IMR-90 (cell line): ENCODE measurements at regions not wholly inside any gene's neighbourhood (a gene's known extent, or its start where the extent isn't known, plus 50 kb on each side); places are given as distances from the start of the nearest gene placed in this dataset.

Experiments used
- ATAC-seq: fragments of 200-7000 bp; cut with Tn5 transposase; 2 replicates; pipeline ENCODE4 v1.9.1; 2020; ENCODE audit warnings: low read depth, mild to moderate bottlenecking, moderate library complexity
- BruUV-seq: library from RNA; stranded (reverse); fragments of 400-500 nt; replicated peaks from 2 replicates; lab custom pipeline; 2021; lab: Mats Ljungman, UMichigan
- CTCF ChIA-PET: fragments of 300-600 bp; formaldehyde crosslinking; extraction: SDS; loops from one replicate; lab custom pipeline; 2021; ENCODE audit warnings: antibody characterized with exemption; lab: Yijun Ruan, JAX
- POLR2A ChIA-PET: fragments of 300-600 bp; sonication (Branson Sonifier 250); formaldehyde crosslinking; loops from one replicate; lab custom pipeline; 2022; ENCODE audit warnings: antibody characterized with exemption; ENCODE audit not compliant: unreplicated experiment; lab: Charles Lee
- DNase-seq: peaks from one replicate; pipeline ENCODE4 v3.0.0; 2013
- H2AFZ ChIP-seq: replicated peaks from 2 replicates; pipeline ENCODE3; 2013; ENCODE audit warnings: low read length, mild to moderate bottlenecking; ENCODE audit not compliant: poor library complexity
- H2AK5ac ChIP-seq: 2 replicates; pipeline ENCODE4 v1.6.1; 2013; ENCODE audit warnings: low read depth, low read length, inconsistent platforms
- H2AK9ac ChIP-seq: replicated peaks from 2 replicates; pipeline ENCODE3; 2013; ENCODE audit warnings: mild to moderate bottlenecking, low read depth, low read length, moderate library complexity; ENCODE audit not compliant: poor library complexity
- H2BK120ac ChIP-seq: 2 replicates; pipeline ENCODE4 v1.6.1; 2013; ENCODE audit warnings: low read depth, low read length, inconsistent platforms
- H2BK15ac ChIP-seq: 3 replicates; pipeline ENCODE4 v1.6.1; 2013; ENCODE audit warnings: low read depth, low read length, inconsistent platforms
- H2BK20ac ChIP-seq: 2 replicates; pipeline ENCODE4 v1.6.1; 2013; ENCODE audit warnings: low read depth, mild to moderate bottlenecking, inconsistent platforms, low read length, moderate library complexity
- H2BK5ac ChIP-seq: 2 replicates; pipeline ENCODE4 v1.6.1; 2013; ENCODE audit warnings: mild to moderate bottlenecking, low read depth, low read length, inconsistent platforms; ENCODE audit not compliant: poor library complexity, severe bottlenecking
- H3K14ac ChIP-seq: replicated peaks from 2 replicates; pipeline ENCODE4 v1.6.1; 2013; ENCODE audit warnings: low read depth, low read length, inconsistent platforms
- H3K18ac ChIP-seq: 2 replicates; pipeline ENCODE4 v1.6.1; 2013; ENCODE audit warnings: low read depth, low read length, control low read depth
- H3K23ac ChIP-seq: 2 replicates; pipeline ENCODE4 v1.6.1; 2013; ENCODE audit warnings: low read depth, low read length, inconsistent platforms
- H3K27ac ChIP-seq: 2 replicates; pipeline ENCODE4 v1.5.1; 2013; ENCODE audit warnings: mild to moderate bottlenecking, control low read depth, low read length; ENCODE audit not compliant: insufficient read depth
- H3K27me3 ChIP-seq: 2 replicates; pipeline ENCODE4 v1.6.1; 2013; ENCODE audit warnings: low read length; ENCODE audit not compliant: control insufficient read depth, insufficient read depth
- H3K36me3 ChIP-seq: 2 replicates; pipeline ENCODE4 v1.6.1; 2013; ENCODE audit warnings: low read length, mixed read lengths; ENCODE audit not compliant: control insufficient read depth, insufficient read depth
- H3K4ac ChIP-seq: 2 replicates; pipeline ENCODE4 v1.6.1; 2013; ENCODE audit warnings: low read depth, low read length, inconsistent platforms
- H3K4me1 ChIP-seq: 2 replicates; pipeline ENCODE4 v1.6.1; 2013; ENCODE audit warnings: low read length, mixed read lengths; ENCODE audit not compliant: control insufficient read depth, insufficient read depth
- H3K4me2 ChIP-seq: 2 replicates; pipeline ENCODE4 v1.6.1; 2013; ENCODE audit warnings: low read depth, mild to moderate bottlenecking, control low read depth, low read length, moderate library complexity
- H3K4me3 ChIP-seq: 2 replicates; pipeline ENCODE4 v1.5.1; 2013; ENCODE audit warnings: low read depth, mild to moderate bottlenecking, control low read depth, low read length, moderate library complexity; ENCODE audit not compliant: insufficient read depth
- H3K56ac ChIP-seq: 2 replicates; pipeline ENCODE4 v1.6.1; 2013; ENCODE audit warnings: low read length, inconsistent platforms; ENCODE audit not compliant: insufficient read depth; ENCODE audit errors: extremely low read depth
- H3K79me1 ChIP-seq, 2 experiments: 2 replicates each; pipeline ENCODE4 v1.6.1; 2013; ENCODE audit warnings: low read length in 2 of 2, inconsistent platforms in 1 of 2, low read depth in 1 of 2
- H3K9ac ChIP-seq: 2 replicates; pipeline ENCODE4 v1.6.1; 2013; ENCODE audit warnings: low read depth, low read length, control low read depth
- H3K9me1 ChIP-seq: 2 replicates; pipeline ENCODE4 v1.6.1; 2013; ENCODE audit warnings: low read length, inconsistent platforms; ENCODE audit not compliant: insufficient read depth
- H3K9me3 ChIP-seq: 2 replicates; pipeline ENCODE4 v1.6.1; 2013; ENCODE audit warnings: low read length; ENCODE audit not compliant: control insufficient read depth, insufficient read depth
- H4K20me1 ChIP-seq: 2 replicates; pipeline ENCODE4 v1.6.1; 2013; ENCODE audit warnings: low read length, inconsistent platforms; ENCODE audit not compliant: insufficient read depth
- H4K5ac ChIP-seq: 2 replicates; pipeline ENCODE4 v1.6.1; 2013; ENCODE audit warnings: mild to moderate bottlenecking, low read depth, low read length, control low read depth
- H4K8ac ChIP-seq, 2 experiments: 2 replicates each; pipeline ENCODE4 v1.6.1; 2013; ENCODE audit warnings: low read depth in 2 of 2, low read length in 2 of 2, control low read depth in 1 of 2, inconsistent platforms in 1 of 2
- H4K91ac ChIP-seq: 2 replicates; pipeline ENCODE4 v1.6.1; 2013; ENCODE audit warnings: low read depth, low read length, inconsistent platforms; ENCODE audit not compliant: insufficient read depth
- BHLHE40 ChIP-seq: fragments of 150-350 bp; IDR thresholded peaks from 2 replicates; pipeline ENCODE4 v1.6.1; 2016; ENCODE audit warnings: mild to moderate bottlenecking, low read depth, low read length
- CEBPB ChIP-seq: IDR thresholded peaks from 2 replicates; pipeline ENCODE4 v1.6.1; 2012; ENCODE audit warnings: low read depth, low read length, improper control_type of control experiment
- CHD1 ChIP-seq: IDR thresholded peaks from 2 replicates; pipeline ENCODE4 v1.6.1; 2012; ENCODE audit warnings: low read depth, low read length, improper control_type of control experiment
- CTCF ChIP-seq: conservative IDR thresholded peaks from 2 replicates; pipeline ENCODE4 v1.5.1; 2012; ENCODE audit warnings: mild to moderate bottlenecking, low read depth, low read length, improper control_type of control experiment
- ELK1 ChIP-seq: fragments of 150-350 bp; IDR thresholded peaks from 2 replicates; pipeline ENCODE4 v1.6.1; 2016; ENCODE audit warnings: low read depth, mild to moderate bottlenecking, low read length, moderate library complexity, borderline replicate concordance
- FOS ChIP-seq: fragments of 150-350 bp; IDR thresholded peaks from 2 replicates; pipeline ENCODE4 v1.6.1; 2016; ENCODE audit warnings: low read depth, low read length
- MAFK ChIP-seq: IDR thresholded peaks from 2 replicates; pipeline ENCODE4 v1.6.1; 2012; ENCODE audit warnings: low read depth, low read length, improper control_type of control experiment
- MAZ ChIP-seq: IDR thresholded peaks from 2 replicates; pipeline ENCODE4 v1.6.1; 2012; ENCODE audit warnings: low read depth, mild to moderate bottlenecking, low read length, improper control_type of control experiment, moderate library complexity, borderline replicate concordance
- MXI1 ChIP-seq: IDR thresholded peaks from 2 replicates; pipeline ENCODE4 v1.6.1; 2012; ENCODE audit warnings: low read depth, mild to moderate bottlenecking, low read length, moderate library complexity, borderline replicate concordance
- NFE2L2 ChIP-seq: fragments of 150-350 bp; IDR thresholded peaks from 2 replicates; pipeline ENCODE4 v1.6.1; 2016; ENCODE audit warnings: low read depth, mild to moderate bottlenecking, low read length
- POLR2A ChIP-seq: IDR thresholded peaks from 2 replicates; pipeline ENCODE4 v1.6.1; 2012; ENCODE audit warnings: mild to moderate bottlenecking, low read depth, low read length
- RAD21 ChIP-seq: IDR thresholded peaks from 2 replicates; pipeline ENCODE4 v1.6.1; 2012; ENCODE audit warnings: low read length, improper control_type of control experiment
- RCOR1 ChIP-seq: IDR thresholded peaks from 2 replicates; pipeline ENCODE4 v1.6.1; 2012; ENCODE audit warnings: mild to moderate bottlenecking, low read length, improper control_type of control experiment; ENCODE audit not compliant: insufficient replicate concordance
- RFX5 ChIP-seq: IDR thresholded peaks from 2 replicates; pipeline ENCODE4 v1.8.0; 2012; ENCODE audit warnings: low read depth, mild to moderate bottlenecking, low read length, moderate library complexity
- SMC3 ChIP-seq: fragments of 150-350 bp; IDR thresholded peaks from 2 replicates; pipeline ENCODE4 v1.6.1; 2016; ENCODE audit warnings: low read depth, mild to moderate bottlenecking, antibody characterized with exemption, low read length, moderate library complexity
- USF2 ChIP-seq: fragments of 150-350 bp; IDR thresholded peaks from 2 replicates; pipeline ENCODE4 v1.6.1; 2017; ENCODE audit warnings: mild to moderate bottlenecking, antibody characterized with exemption, low read length, low read depth
- WGBS, 2 experiments: methylation state at CpG; one replicate each; pipeline versions ENCODE4 v1.1.5 to v1.1.7; 2013; ENCODE audit warnings: missing lambda C conversion rate in 2 of 2; ENCODE audit not compliant: insufficient read length in 1 of 2; ENCODE audit errors: extremely low coverage in 2 of 2; 5-methylcytosine and 5-hydroxymethylcytosine counted together
- dilution Hi-C: fragments of 300-500 bp; cut with HindIII; formaldehyde crosslinking; loops from one replicate; pipeline ENCODE4 v1.14.3; 2018; ENCODE audit warnings: low sequenced_read_pairs; ENCODE audit not compliant: unreplicated experiment
- in situ Hi-C: fragments of 300-500 bp; cut with MboI; formaldehyde crosslinking; loops from 3 replicates; pipeline ENCODE4 v1.14.3; 2019; ENCODE audit warnings: low sequenced_read_pairs, inconsistent platforms, mixed read lengths
- intact Hi-C: fragments of 100-400 bp; cut with micrococcal nuclease; formaldehyde crosslinking; loops from 2 replicates; pipeline ENCODE4 v1.10.0; 2022

GRCh38 chr2:142347751-142348150 is 216.9 kb upstream of the LRP1B start:
- H3K4me3 ChIP-seq: no peak overlapping the region
- no peak overlapping the region for H2BK20ac ChIP-seq
- no peaks in the 10 kb centered on the region for H3K9me1 ChIP-seq
- H3K4me1 ChIP-seq: no peaks in the 10 kb centered on the region
- no peak overlapping the region for H2AK9ac ChIP-seq
- no peak for ATAC-seq
- WGBS, 2 experiments: no CpG with 5 or more reads among the region's 1 CpG
- no peak overlapping the region for H4K91ac ChIP-seq
- ChIA-PET CTCF (no interaction called here), POLR2A (no interaction called here)
- H3K27ac ChIP-seq: no peak overlapping the region
- no peak overlapping the region for H2BK5ac ChIP-seq
- intact Hi-C loops: no loop called here
- H3K4ac ChIP-seq: no peak overlapping the region
- no peak overlapping the region for H2BK120ac ChIP-seq
- H4K20me1 ChIP-seq: no peaks in the 10 kb centered on the region
- dilution Hi-C loops: no loop called here
- no peak overlapping the region for H3K56ac ChIP-seq
- BruUV-seq: no TSS peak
- no peaks in the 10 kb centered on the region for H3K79me1 ChIP-seq
- H3K23ac ChIP-seq: no peak overlapping the region
- no peak overlapping the region for H2AFZ ChIP-seq
- no peak overlapping the region for H2BK15ac ChIP-seq
- no peak overlapping the region for H3K14ac ChIP-seq
- no peak overlapping the region for H4K8ac ChIP-seq
- no peaks in the 10 kb centered on the region for H3K9me3 ChIP-seq
- in situ Hi-C loops: no loop called here
- H4K5ac ChIP-seq: no peak overlapping the region
- TF ChIP-seq MAFK: no peak
- no peak for TF ChIP-seq ELK1
- no peak for TF ChIP-seq SMC3
- no peak for TF ChIP-seq NFE2L2
- no peak for TF ChIP-seq MXI1
- no peak for TF ChIP-seq RAD21
- no peak for TF ChIP-seq CHD1
- TF ChIP-seq RFX5: no peak
- TF ChIP-seq POLR2A: no peak
- TF ChIP-seq BHLHE40: no peak
- TF ChIP-seq FOS: no peak
- TF ChIP-seq CTCF: no peak
- no peak for TF ChIP-seq RCOR1
- TF ChIP-seq MAZ: no peak
- TF ChIP-seq CEBPB: no peak
- no peak for TF ChIP-seq USF2
- no peaks in the 10 kb centered on the region for H3K27me3 ChIP-seq
- H3K18ac ChIP-seq: no peak overlapping the region
- no peak overlapping the region for H3K4me2 ChIP-seq
- no peak overlapping the region for H2AK5ac ChIP-seq
- DNase-seq: no peak
- no peaks in the 10 kb centered on the region for H3K36me3 ChIP-seq
- no peak overlapping the region for H3K9ac ChIP-seq
